Fibroblast of villous mesenchyme (primary cell): ENCODE measurements at regions not wholly inside any gene's neighbourhood (a gene's known extent, or its start where the extent isn't known, plus 50 kb on each side); places are given as distances from the start of the nearest gene placed in this dataset.

ENCODE experiments used
- DNase-seq: peaks from one replicate; pipeline ENCODE4 v3.0.0-alpha.2; 2010; ENCODE audit warnings: low read depth
- H3K4me3 ChIP-seq: 2 replicates; pipeline ENCODE4 v1.5.1; 2011; ENCODE audit warnings: low read depth, mild to moderate bottlenecking, low read length
- CTCF ChIP-seq: IDR thresholded peaks from 2 replicates; pipeline ENCODE4 v1.5.1; 2012; ENCODE audit warnings: low read depth, mild to moderate bottlenecking, low read length; ENCODE audit not compliant: insufficient read depth

- no peak overlapping the region for H3K4me3 ChIP-seq
- no peak for TF ChIP-seq CTCF
- DNase-seq, result no peak
Measured at GRCh38 chr13:111421216-111421615, 100.8 kb downstream of the TEX29 start.

GRCh38 chr13:111422348-111422747 is 101.9 kb downstream of the TEX29 start:
- no peak for TF ChIP-seq CTCF
- no peak overlapping the region for H3K4me3 ChIP-seq
- DNase-seq, result no peak

DNA sequence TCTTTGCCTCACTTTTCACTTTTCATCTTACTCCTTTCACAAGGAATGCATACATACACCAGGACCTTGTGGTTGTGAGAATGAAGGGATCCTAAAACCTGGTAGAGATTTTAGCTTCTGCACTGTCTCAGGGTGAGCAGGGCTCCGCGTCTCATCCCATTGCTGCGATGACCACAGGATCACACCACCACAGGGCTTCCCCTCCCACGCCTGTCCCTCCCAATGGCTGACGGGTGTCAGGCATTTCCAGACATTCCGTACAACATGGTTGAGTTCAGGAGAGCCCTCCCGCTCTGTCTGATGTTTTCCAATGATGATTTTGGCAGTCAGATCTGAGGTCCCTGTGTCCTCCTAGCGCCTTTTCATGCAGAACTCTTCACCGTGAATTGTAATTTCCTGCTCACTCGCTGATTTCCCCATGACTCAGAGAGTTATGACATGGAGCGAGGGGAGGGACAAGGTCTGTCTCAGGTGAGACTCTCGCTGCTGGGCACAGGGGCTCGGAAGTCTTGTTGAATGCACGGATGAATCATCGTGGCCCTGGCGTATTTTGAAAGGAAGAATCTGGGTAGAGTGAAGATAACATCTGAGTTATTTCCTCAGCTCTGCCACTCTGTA is 102.8 kb downstream of the TEX29 start:
- DNase-seq, result no peak
- TF ChIP-seq CTCF, result no peak
- H3K4me3 ChIP-seq, result no peak overlapping the region

DNA sequence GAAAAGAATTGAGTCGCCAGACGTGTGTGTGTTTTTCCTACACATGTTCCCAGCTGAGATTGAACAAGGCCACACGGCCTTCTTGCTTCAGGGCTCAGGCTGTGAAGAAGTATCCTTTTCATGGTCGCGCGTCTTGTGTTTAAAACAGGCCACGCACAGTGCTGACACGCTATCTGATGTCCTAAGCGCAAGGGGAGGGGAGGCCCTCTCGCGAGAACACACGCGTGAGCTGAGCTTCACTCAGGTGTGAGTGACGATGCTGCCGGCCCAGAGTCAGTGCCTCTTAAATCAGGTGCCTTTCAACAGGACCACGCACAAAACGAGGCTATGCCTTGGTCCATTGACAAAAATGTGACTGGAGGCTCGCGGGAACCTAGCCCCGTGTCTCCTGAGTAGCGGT is 103.7 kb downstream of the TEX29 start:
- no peak overlapping the region for H3K4me3 ChIP-seq
- no peak for TF ChIP-seq CTCF
- no peak for DNase-seq

GRCh38 chr13:111425326-111425725 is 104.9 kb downstream of the TEX29 start:
- H3K4me3 ChIP-seq, result no peak overlapping the region
- TF ChIP-seq CTCF, result no peak
- no peak for DNase-seq

DNA sequence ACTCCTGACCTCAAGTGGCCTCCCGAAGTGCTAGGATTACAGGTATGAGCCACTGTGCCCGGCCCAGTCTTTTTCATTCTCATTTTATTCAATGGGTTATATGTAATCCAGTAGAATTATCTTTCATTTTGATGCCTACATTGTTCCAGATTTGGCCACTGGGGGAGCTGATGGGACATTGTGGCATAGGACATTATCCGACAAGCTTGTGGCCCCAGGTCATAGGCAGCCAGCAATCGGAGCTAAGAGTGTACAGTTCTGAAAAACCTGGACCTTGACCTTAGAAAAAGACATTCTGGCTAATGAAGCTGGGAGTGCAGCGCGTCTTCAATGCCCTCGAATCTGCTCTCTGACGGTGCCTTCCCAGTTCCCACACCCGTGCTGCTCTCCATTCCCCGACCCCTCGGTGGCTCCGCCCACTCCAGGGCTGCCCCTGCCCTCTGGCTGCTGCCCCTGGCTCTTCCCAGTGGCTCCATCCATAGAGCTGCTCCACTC is 108.7 kb downstream of the TEX29 start:
- H3K4me3 ChIP-seq, result no peak overlapping the region
- peak; percentile 72 for TF ChIP-seq CTCF
- DNase-seq, result peak; percentile 28

GRCh38 chr13:111431206-111431605 is 110.8 kb downstream of the TEX29 start:
- DNase-seq, result no peak
- H3K4me3 ChIP-seq, result no peak overlapping the region
- no peak for TF ChIP-seq CTCF
